ENCODE measurements at regions not wholly inside any gene's neighbourhood (a gene's known extent, or its start where the extent isn't known, plus 50 kb on each side); places are given as distances from the start of the nearest gene placed in this dataset.

DNA sequence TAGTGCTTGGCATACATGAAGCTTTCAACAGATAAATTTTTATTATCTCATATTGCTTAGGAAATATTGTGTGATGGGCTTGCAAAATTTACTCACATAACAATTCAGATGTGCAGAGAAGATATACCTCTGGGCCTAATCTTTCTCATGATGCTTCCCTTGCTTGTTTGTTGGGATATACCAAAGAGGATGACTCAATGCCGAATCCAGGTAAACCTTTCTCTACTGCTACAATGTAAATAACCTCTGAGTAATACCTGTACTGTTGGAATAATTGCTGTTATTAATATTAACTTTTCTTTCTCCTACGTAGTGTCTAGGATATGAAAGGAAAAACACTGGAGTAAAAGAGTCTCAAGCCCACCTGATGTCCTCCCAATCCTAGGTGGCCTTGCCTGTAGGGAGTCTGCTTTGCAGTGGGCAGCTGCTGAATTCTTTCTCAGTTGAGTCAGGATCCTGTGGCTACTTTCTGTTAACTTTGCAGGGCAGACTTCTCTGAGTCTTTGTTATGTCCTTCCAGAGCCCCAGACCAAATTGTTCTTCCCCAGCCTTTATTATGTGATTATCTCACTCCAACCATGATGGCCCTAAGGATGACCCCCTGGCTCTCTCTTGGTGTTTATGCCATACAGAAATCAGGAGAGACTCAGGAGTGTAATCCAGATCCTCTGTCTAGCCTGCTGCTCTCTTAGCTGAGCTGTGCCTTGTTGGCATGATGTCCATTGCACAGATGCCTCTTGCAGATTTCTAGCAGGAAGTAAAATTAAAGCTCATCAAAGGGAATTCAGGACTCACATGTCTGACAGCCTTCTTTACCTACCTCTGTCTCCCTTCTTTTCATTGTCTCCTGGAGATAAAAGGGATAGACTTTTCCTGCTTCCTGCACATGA lies 208.1 kb downstream of the SNX18 start:
- TF ChIP-seq, protein P1, sequence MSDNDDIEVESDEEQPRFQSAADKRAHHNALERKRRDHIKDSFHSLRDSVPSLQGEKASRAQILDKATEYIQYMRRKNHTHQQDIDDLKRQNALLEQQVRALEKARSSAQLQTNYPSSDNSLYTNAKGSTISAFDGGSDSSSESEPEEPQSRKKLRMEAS (IDR thresholded peaks at IDR 0.05), result no peak
- TF ChIP-seq RAD21 (IDR thresholded peaks at IDR 0.05; ENCODE audit: low read depth) (no peak), TEAD4 (IDR thresholded peaks at IDR 0.05) (no peak), TCF12 (IDR thresholded peaks at IDR 0.05; ENCODE audit: low read depth) (no peak)
